A549 (cell line): ENCODE measurements at regions not wholly inside any gene's neighbourhood (a gene's known extent, or its start where the extent isn't known, plus 50 kb on each side); places are given as distances from the start of the nearest gene placed in this dataset.

ENCODE experiments used
- ATAC-seq, 2 experiments: fragments of 200-7000 bp in 1 of 2; fragments of >200 bp in 1 of 2; cut with Nextera tagmentation in 1 of 2; cut with Tn5 transposase in 1 of 2; 3 replicates each; pipeline versions ENCODE4 v1.8.0 to v1.9.1; 2018 to 2020; ENCODE audit warnings: mild to moderate bottlenecking in 1 of 2, moderate library complexity in 1 of 2
- CTCF ChIA-PET: fragments of 300-600 bp; sonication (Branson Sonifier 250); formaldehyde crosslinking; extraction: SDS; loops from one replicate; lab custom pipeline; 2021; ENCODE audit warnings: antibody characterized with exemption, inconsistent platforms; lab: Yijun Ruan, JAX
- POLR2A ChIA-PET: fragments of 350-600 bp; formaldehyde crosslinking; extraction: SDS; loops from one replicate; lab custom pipeline; 2021; ENCODE audit warnings: antibody characterized with exemption, inconsistent platforms; lab: Yijun Ruan, JAX
- DNase-seq, 2 experiments: peaks; one replicate each; pipeline versions ENCODE4 v3.0.0 to v3.0.0-alpha.2; 2011 to 2016; ENCODE audit warnings: low read depth in 1 of 2, low spot score in 1 of 2
- FAIRE-seq: peaks from 2 replicates; lab custom pipeline; 2011; peaks lifted over from hg19 to GRCh38; lab: Jason Lieb, UNC
- H3K27ac ChIP-seq, 2 experiments: fragments of >200 bp; sonication (Bioruptor Twin); formaldehyde crosslinking; 3 replicates each; pipeline ENCODE4 v1.5.1; 2016 to 2017
- H3K4me1 ChIP-seq: fragments of >200 bp; sonication (Bioruptor Twin); formaldehyde crosslinking; 3 replicates; pipeline ENCODE4 v1.6.1; 2016
- H3K4me2 ChIP-seq: fragments of >200 bp; sonication (Bioruptor Twin); formaldehyde crosslinking; 3 replicates; pipeline ENCODE4 v1.6.1; 2016
- H3K4me3 ChIP-seq: fragments of >200 bp; sonication (Bioruptor Twin); formaldehyde crosslinking; 3 replicates; pipeline ENCODE4 v1.5.1; 2016
- H3K9me3 ChIP-seq: fragments of >200 bp; sonication (Bioruptor Twin); formaldehyde crosslinking; 3 replicates; pipeline ENCODE4 v1.6.1; 2016
- BHLHE40 ChIP-seq: IDR thresholded peaks from 2 replicates; pipeline ENCODE4 v1.6.1; 2012; ENCODE audit warnings: low read depth, low read length, inconsistent platforms
- CBX2 ChIP-seq: fragments of 200-600 bp; sonication (generic); IDR thresholded peaks from 2 replicates; pipeline ENCODE4 v1.6.1; 2016; ENCODE audit warnings: low read depth, mild to moderate bottlenecking, borderline replicate concordance
- EP300 ChIP-seq, 2 experiments: fragments of >200 bp; sonication (Bioruptor Twin); formaldehyde crosslinking; IDR thresholded peaks; 2 replicates in 1 of 2; 3 replicates in 1 of 2; pipeline ENCODE4 v1.6.1; 2016 to 2017
- ESRRA ChIP-seq: fragments of 150-350 bp; IDR thresholded peaks from 2 replicates; pipeline ENCODE4 v1.6.1; 2014; ENCODE audit warnings: mild to moderate bottlenecking, low read length, borderline replicate concordance
- FOSL2 ChIP-seq, 2 experiments: fragments of 450-650 bp in 1 of 2; fragments of >200 bp in 1 of 2; sonication (Bioruptor Twin) in 1 of 2; formaldehyde crosslinking; IDR thresholded peaks; 2 replicates each; pipeline versions ENCODE4 v1.5.0 to v1.6.1; 2016 to 2020; ENCODE audit warnings: mild to moderate bottlenecking in 1 of 2, moderate library complexity in 1 of 2
- GATA3 ChIP-seq: IDR thresholded peaks from 2 replicates; pipeline ENCODE4 v1.6.1; 2012; ENCODE audit warnings: borderline replicate concordance
- HEYL ChIP-seq: fragments of 250-450 bp; sonication (Bioruptor Pico); IDR thresholded peaks from 2 replicates; pipeline ENCODE4 v1.8.0; 2021; ENCODE audit warnings: mild to moderate bottlenecking, moderate library complexity
- JUN ChIP-seq, 2 experiments: fragments of >200 bp; sonication (Bioruptor Twin); formaldehyde crosslinking; IDR thresholded peaks; 2 replicates in 1 of 2; 3 replicates in 1 of 2; pipeline ENCODE4 v1.6.1; 2016 to 2017
- JUNB ChIP-seq: fragments of >200 bp; sonication (Bioruptor Twin); formaldehyde crosslinking; IDR thresholded peaks from 2 replicates; pipeline ENCODE4 v1.6.1; 2016
- KDM1A ChIP-seq: fragments of 200-600 bp; sonication (generic); IDR thresholded peaks from 2 replicates; pipeline ENCODE4 v1.6.1; 2016; ENCODE audit warnings: low read depth, mild to moderate bottlenecking
- MAFK ChIP-seq: fragments of 450-650 bp; IDR thresholded peaks from 2 replicates; pipeline ENCODE4 v1.6.1; 2014; ENCODE audit not compliant: partially characterized antibody
- NR3C1 ChIP-seq: fragments of >200 bp; sonication (Bioruptor Twin); formaldehyde crosslinking; IDR thresholded peaks from 3 replicates; pipeline ENCODE4 v1.6.1; 2017
- POLR2A ChIP-seq: IDR thresholded peaks from 2 replicates; pipeline ENCODE4 v1.6.1; 2012; ENCODE audit warnings: mild to moderate bottlenecking, low read length
- POLR2AphosphoS2 ChIP-seq: conservative IDR thresholded peaks from 2 replicates; pipeline ENCODE4 v1.6.1; 2012; ENCODE audit warnings: low read length, improper control_type of control experiment, inconsistent platforms
- RAD21 ChIP-seq, 2 experiments: fragments of >200 bp in 1 of 2; sonication (Bioruptor Twin) in 1 of 2; formaldehyde crosslinking in 1 of 2; IDR thresholded peaks in 1 of 2; conservative IDR thresholded peaks in 1 of 2; 2 replicates in 1 of 2; 3 replicates in 1 of 2; pipeline ENCODE4 v1.6.1; 2012 to 2018; ENCODE audit warnings: inconsistent platforms in 1 of 2
- RARB ChIP-seq: fragments of 250-450 bp; sonication (Bioruptor Pico); IDR thresholded peaks from 2 replicates; pipeline ENCODE4 v1.8.0; 2021; ENCODE audit warnings: mild to moderate bottlenecking, moderate library complexity
- RCOR1 ChIP-seq: fragments of 150-350 bp; IDR thresholded peaks from 2 replicates; pipeline ENCODE4 v1.6.1; 2014; ENCODE audit warnings: antibody characterized with exemption, low read length, low read depth
- SMC3 ChIP-seq: fragments of >200 bp; sonication (Bioruptor Twin); formaldehyde crosslinking; IDR thresholded peaks from 3 replicates; pipeline ENCODE4 v1.6.1; 2018; ENCODE audit warnings: inconsistent platforms
- SREBF2 ChIP-seq: fragments of 450-650 bp; IDR thresholded peaks from 2 replicates; pipeline ENCODE4 v1.6.1; 2014; ENCODE audit warnings: mild to moderate bottlenecking, moderate library complexity
- TFCP2L1 ChIP-seq: fragments of 250-450 bp; sonication (Bioruptor Pico); IDR thresholded peaks from 2 replicates; pipeline ENCODE4 v1.5.0; 2021; ENCODE audit warnings: mild to moderate bottlenecking
- TP53 ChIP-seq: fragments of 250-450 bp; sonication (Bioruptor Pico); IDR thresholded peaks from 2 replicates; pipeline ENCODE4 v1.5.0; 2021; ENCODE audit warnings: mild to moderate bottlenecking, moderate library complexity
- ZC3H11A ChIP-seq: fragments of 450-650 bp; IDR thresholded peaks from 2 replicates; pipeline ENCODE4 v1.6.1; 2014; ENCODE audit warnings: antibody characterized with exemption, mild to moderate bottlenecking
- WGBS: methylation state at CpG from one replicate; pipeline ENCODE4 v1.1.6; 2017; ENCODE audit errors: missing lambda C conversion rate; 5-methylcytosine and 5-hydroxymethylcytosine counted together
- TF ChIP-seq, protein P1 (sequence below): fragments of >200 bp; sonication (Bioruptor Twin); formaldehyde crosslinking; IDR thresholded peaks from 3 replicates; pipeline ENCODE4 v1.5.1; 2016
- TF ChIP-seq, protein P2 (sequence below): IDR thresholded peaks from 2 replicates; pipeline ENCODE4 v1.6.1; 2012; ENCODE audit warnings: low read depth, borderline replicate concordance
- TF ChIP-seq, protein P3 (sequence below): fragments of >200 bp; sonication (Bioruptor Twin); formaldehyde crosslinking; IDR thresholded peaks from 3 replicates; pipeline ENCODE4 v1.6.1; 2016
- TF ChIP-seq, protein P4 (sequence below): fragments of 150-350 bp; IDR thresholded peaks from 2 replicates; pipeline ENCODE4 v1.6.1; 2014; ENCODE audit warnings: low read depth, mild to moderate bottlenecking, low read length

DNA sequence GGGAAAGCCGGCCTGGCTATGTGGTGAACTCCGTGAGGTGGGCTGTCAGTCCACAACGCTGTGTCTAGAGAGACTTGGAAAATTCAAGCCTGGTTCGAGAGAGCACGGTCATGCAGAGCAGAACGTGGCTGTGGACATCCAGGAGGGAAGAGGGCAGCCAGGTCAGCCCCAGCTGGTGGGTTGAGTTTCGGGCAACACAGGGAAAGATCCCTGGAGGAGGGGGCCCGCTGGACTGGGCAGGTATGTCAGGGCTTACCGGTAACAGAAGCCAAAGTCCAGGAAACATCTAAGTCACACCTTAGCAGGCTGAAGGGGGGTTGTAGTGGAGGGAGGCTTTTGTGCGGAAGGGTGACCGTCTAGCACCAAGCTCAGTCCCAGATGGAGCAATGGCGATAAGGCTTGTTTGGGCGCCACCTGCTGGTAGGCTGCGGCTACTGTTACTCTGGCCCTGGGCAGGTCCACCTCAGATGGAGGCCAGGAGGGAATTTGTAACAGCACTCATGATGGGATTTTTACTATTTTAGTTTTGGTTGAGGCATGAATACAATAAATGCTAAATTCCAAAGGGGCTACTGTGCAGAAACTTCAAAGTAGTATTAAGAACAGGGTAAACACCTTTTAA, 143.3 kb upstream of the ZNF644 start:
- Histone ChIP-seq H3K9me3 (no peaks in the 10 kb centered on the region), H3K4me3 (no peak overlapping the region), H3K27ac (no peak overlapping the region), H3K4me2 (peak overlapping the region; percentile 14; the same call in 1 of the 3 replicates), H3K4me1 (no peaks in the 10 kb centered on the region)
- POLR2A ChIA-PET = interaction anchor here (1.4 kb wide), 1 partner anchor 143 kb away, joined by 5 read pairs; the partner anchor contains the start of gene ZNF644
- DNase-seq (peak; percentile 53 to 60), ATAC-seq (peak; percentile 94 to 99), FAIRE-seq (no peak)
- CTCF ChIA-PET = interaction anchor here (0.7 to 6.7 kb wide), 42 partner anchors 9 to 1120 kb away, joined by 3 to 90 read pairs (median 4); no protein-coding TSS in a partner anchor
- TF ChIP-seq, protein P1, sequence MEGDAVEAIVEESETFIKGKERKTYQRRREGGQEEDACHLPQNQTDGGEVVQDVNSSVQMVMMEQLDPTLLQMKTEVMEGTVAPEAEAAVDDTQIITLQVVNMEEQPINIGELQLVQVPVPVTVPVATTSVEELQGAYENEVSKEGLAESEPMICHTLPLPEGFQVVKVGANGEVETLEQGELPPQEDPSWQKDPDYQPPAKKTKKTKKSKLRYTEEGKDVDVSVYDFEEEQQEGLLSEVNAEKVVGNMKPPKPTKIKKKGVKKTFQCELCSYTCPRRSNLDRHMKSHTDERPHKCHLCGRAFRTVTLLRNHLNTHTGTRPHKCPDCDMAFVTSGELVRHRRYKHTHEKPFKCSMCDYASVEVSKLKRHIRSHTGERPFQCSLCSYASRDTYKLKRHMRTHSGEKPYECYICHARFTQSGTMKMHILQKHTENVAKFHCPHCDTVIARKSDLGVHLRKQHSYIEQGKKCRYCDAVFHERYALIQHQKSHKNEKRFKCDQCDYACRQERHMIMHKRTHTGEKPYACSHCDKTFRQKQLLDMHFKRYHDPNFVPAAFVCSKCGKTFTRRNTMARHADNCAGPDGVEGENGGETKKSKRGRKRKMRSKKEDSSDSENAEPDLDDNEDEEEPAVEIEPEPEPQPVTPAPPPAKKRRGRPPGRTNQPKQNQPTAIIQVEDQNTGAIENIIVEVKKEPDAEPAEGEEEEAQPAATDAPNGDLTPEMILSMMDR = peak; percentile 66
- TF ChIP-seq ESRRA = no peak
- no peak for TF ChIP-seq MAFK
- peak; percentile 68 to 71 for TF ChIP-seq RAD21 (conservative IDR thresholded peaks at IDR 0.05 in 1 of 2, IDR thresholded peaks at IDR 0.05 in 1 of 2)
- no peak for TF ChIP-seq KDM1A
- TF ChIP-seq POLR2A = no peak
- no peak for TF ChIP-seq NR3C1
- TF ChIP-seq SMC3 = peak; percentile 61; the same call in 2 of the 3 replicates
- TF ChIP-seq FOSL2 (IDR thresholded peaks at IDR 0.05) = no peak
- no peak for TF ChIP-seq FOSL2 (CRISPR knock-in tag; IDR thresholded peaks at IDR 0.05)
- WGBS = 30% methylated on average over 14 of the region's 14 CpGs

DNA sequence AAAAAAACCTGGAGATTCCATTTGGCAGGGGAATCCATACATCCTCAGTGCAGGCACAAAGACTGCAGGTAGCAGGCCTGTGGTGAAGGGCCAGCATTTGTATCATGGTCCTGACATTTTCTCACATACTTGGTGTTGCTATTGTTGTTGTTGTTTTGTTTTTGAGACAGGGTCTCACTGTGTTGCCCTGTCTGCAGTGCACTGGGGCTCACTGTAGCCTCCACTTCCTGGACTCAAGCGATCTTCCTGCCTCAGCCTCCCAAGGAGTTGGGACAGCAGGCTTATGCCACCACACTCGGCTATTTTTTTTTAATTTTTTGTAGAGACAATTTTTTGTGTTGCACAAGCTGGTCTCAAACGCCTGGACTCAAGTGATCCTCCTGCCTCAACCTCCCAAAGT, 140.8 kb upstream of the ZNF644 start:
- no peaks in the 10 kb centered on the region for H3K4me1 ChIP-seq
- ChIA-PET CTCF (interaction anchor here (1.0 to 6.7 kb wide), 2 partner anchors 93 to 118 kb away, joined by 5 to 90 read pairs; no protein-coding TSS in a partner anchor), POLR2A (no interaction called here)
- DNase-seq (no peak), ATAC-seq (no peak), FAIRE-seq (no peak)
- no peaks in the 10 kb centered on the region for H3K9me3 ChIP-seq
- 45% methylated on average over 3 of the region's 3 CpGs for WGBS
- H3K4me3 ChIP-seq = no peak overlapping the region
- no peak overlapping the region for H3K27ac ChIP-seq
- no peak overlapping the region for H3K4me2 ChIP-seq
- TF ChIP-seq JUN (IDR thresholded peaks at IDR 0.05) (no peak), SMC3 (no peak), ZC3H11A (no peak), CBX2 (no peak), EP300 (IDR thresholded peaks at IDR 0.05) (no peak), RARB (CRISPR knock-in tag) (no peak), FOSL2 (IDR thresholded peaks at IDR 0.05) (no peak), FOSL2 (CRISPR knock-in tag; IDR thresholded peaks at IDR 0.05) (no peak), JUNB (no peak), HEYL (CRISPR knock-in tag) (no peak), TP53 (CRISPR knock-in tag) (no peak), SREBF2 (no peak), KDM1A (no peak), RCOR1 (no peak), BHLHE40 (no peak), TFCP2L1 (CRISPR knock-in tag) (no peak), POLR2AphosphoS2 (no peak), GATA3 (no peak)
- TF ChIP-seq, protein P2, sequence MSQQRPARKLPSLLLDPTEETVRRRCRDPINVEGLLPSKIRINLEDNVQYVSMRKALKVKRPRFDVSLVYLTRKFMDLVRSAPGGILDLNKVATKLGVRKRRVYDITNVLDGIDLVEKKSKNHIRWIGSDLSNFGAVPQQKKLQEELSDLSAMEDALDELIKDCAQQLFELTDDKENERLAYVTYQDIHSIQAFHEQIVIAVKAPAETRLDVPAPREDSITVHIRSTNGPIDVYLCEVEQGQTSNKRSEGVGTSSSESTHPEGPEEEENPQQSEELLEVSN = no peak
- TF ChIP-seq, protein P3, sequence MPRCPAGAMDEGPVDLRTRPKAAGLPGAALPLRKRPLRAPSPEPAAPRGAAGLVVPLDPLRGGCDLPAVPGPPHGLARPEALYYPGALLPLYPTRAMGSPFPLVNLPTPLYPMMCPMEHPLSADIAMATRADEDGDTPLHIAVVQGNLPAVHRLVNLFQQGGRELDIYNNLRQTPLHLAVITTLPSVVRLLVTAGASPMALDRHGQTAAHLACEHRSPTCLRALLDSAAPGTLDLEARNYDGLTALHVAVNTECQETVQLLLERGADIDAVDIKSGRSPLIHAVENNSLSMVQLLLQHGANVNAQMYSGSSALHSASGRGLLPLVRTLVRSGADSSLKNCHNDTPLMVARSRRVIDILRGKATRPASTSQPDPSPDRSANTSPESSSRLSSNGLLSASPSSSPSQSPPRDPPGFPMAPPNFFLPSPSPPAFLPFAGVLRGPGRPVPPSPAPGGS = no peak
- TF ChIP-seq, protein P4, sequence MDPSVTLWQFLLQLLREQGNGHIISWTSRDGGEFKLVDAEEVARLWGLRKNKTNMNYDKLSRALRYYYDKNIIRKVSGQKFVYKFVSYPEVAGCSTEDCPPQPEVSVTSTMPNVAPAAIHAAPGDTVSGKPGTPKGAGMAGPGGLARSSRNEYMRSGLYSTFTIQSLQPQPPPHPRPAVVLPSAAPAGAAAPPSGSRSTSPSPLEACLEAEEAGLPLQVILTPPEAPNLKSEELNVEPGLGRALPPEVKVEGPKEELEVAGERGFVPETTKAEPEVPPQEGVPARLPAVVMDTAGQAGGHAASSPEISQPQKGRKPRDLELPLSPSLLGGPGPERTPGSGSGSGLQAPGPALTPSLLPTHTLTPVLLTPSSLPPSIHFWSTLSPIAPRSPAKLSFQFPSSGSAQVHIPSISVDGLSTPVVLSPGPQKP = no peak
- TF ChIP-seq, all 56 proteins: peak for 0
